ENCODE measurements at regions not wholly inside any gene's neighbourhood (a gene's known extent, or its start where the extent isn't known, plus 50 kb on each side); places are given as distances from the start of the nearest gene placed in this dataset.
"Not testable (repeated sequence)": the region's sequence is repeated elsewhere in the genome, so short reads cannot be mapped to it uniquely, and the experiment has no call there.

DNA sequence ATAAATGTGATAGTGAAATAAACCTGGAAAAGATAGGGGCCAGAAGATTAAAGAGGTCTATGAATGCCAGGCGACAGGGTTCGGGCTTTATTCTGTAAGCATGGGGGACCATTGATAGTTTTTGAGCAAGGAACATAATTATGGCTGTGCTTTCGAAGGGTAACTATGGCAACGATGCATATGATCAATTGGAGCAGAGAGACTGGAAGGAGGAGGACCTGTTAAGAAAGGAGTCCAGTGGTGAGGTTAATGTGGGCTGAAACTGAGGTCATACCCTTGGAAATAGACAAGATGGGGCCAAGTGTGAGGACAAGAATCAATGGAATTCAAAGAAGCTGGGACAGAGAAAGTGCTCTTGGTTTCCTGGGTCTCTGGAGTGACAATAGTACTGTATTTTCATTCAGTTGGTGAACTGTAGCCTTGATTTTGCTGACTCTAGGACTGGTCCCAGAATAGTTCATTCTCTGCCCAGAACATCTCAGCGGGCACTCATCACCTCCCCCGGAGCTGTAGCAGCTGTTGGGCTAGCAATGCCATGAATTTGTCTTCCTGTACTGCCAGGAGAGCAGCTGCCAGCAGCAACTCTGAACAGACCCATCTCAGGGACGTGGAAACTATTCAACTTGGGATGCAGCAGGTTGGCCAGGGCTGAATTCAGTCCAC lies 108.4 kb downstream of the SRGAP2 start:
- TF ChIP-seq, protein P1, sequence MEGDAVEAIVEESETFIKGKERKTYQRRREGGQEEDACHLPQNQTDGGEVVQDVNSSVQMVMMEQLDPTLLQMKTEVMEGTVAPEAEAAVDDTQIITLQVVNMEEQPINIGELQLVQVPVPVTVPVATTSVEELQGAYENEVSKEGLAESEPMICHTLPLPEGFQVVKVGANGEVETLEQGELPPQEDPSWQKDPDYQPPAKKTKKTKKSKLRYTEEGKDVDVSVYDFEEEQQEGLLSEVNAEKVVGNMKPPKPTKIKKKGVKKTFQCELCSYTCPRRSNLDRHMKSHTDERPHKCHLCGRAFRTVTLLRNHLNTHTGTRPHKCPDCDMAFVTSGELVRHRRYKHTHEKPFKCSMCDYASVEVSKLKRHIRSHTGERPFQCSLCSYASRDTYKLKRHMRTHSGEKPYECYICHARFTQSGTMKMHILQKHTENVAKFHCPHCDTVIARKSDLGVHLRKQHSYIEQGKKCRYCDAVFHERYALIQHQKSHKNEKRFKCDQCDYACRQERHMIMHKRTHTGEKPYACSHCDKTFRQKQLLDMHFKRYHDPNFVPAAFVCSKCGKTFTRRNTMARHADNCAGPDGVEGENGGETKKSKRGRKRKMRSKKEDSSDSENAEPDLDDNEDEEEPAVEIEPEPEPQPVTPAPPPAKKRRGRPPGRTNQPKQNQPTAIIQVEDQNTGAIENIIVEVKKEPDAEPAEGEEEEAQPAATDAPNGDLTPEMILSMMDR (IDR thresholded peaks at IDR 0.05; ENCODE audit: insufficient read depth, low read length, poor library complexity, severe bottlenecking), result not testable (repeated sequence)
- not testable (repeated sequence) for TF ChIP-seq EZH2phosphoT487 (conservative IDR thresholded peaks at IDR 0.05; ENCODE audit: low read length)

All from SU-DHL-6 (cell line).